NCI-H1048 (cell line): ENCODE measurements at regions not wholly inside any gene's neighbourhood (a gene's known extent, or its start where the extent isn't known, plus 50 kb on each side); places are given as distances from the start of the nearest gene placed in this dataset.
"Not testable (repeated sequence)": the region's sequence is repeated elsewhere in the genome, so short reads cannot be mapped to it uniquely, and the experiment has no call there.

ENCODE experiments used
- DNase-seq: peaks from one replicate; lab custom pipeline; 2025; lab: John Stamatoyannopoulos, UW

- DNase-seq: no peak
Measured at GRCh38 chr7:108813251-108814014, 243.8 kb downstream of the DNAJB9 start.

GRCh38 chr7:108815815-108816214 is 246.1 kb downstream of the DNAJB9 start:
- no peak for DNase-seq

GRCh38 chr7:108818742-108819141 is 249.1 kb downstream of the DNAJB9 start:
- no peak for DNase-seq

GRCh38 chr7:108824840-108825580 is 255.3 kb downstream of the DNAJB9 start:
- no peak for DNase-seq

- no peak for DNase-seq
Measured at GRCh38 chr7:108825581-108825909, 255.9 kb downstream of the DNAJB9 start.

GRCh38 chr7:108836256-108836655 is 266.6 kb downstream of the DNAJB9 start:
- no peak for DNase-seq

GRCh38 chr7:108838198-108838597 is 268.5 kb downstream of the DNAJB9 start:
- DNase-seq: no peak

- no peak for DNase-seq
Measured at GRCh38 chr7:108839076-108839475, 269.4 kb downstream of the DNAJB9 start.

GRCh38 chr7:108845951-108846350 is 276.3 kb downstream of the DNAJB9 start:
- DNase-seq: no peak

- no peak for DNase-seq
Measured at GRCh38 chr7:108846471-108846870, 276.8 kb downstream of the DNAJB9 start.

- no peak for DNase-seq
Measured at GRCh38 chr7:108848486-108848885, 278.8 kb downstream of the DNAJB9 start.

GRCh38 chr7:108860615-108861014 is 290.9 kb downstream of the DNAJB9 start:
- no peak for DNase-seq

GRCh38 chr7:108861071-108861470 is 291.4 kb downstream of the DNAJB9 start:
- no peak for DNase-seq

- DNase-seq: no peak
Measured at GRCh38 chr7:108863227-108863848, 293.7 kb downstream of the DNAJB9 start.

- DNase-seq: no peak
Measured at GRCh38 chr7:108869070-108869469, 299.4 kb downstream of the DNAJB9 start.

- no peak for DNase-seq
Measured at GRCh38 chr7:108875139-108875538, 305.5 kb downstream of the DNAJB9 start.

- DNase-seq: no peak
Measured at GRCh38 chr7:108890862-108891261, 321.2 kb downstream of the DNAJB9 start.

- no peak for DNase-seq
Measured at GRCh38 chr7:108908456-108908855, 338.8 kb downstream of the DNAJB9 start.

- no peak for DNase-seq
Measured at GRCh38 chr7:108911016-108911415, 341.3 kb downstream of the DNAJB9 start.

- no peak for DNase-seq
Measured at GRCh38 chr7:108920490-108920889, 350.8 kb downstream of the DNAJB9 start.

GRCh38 chr7:108943048-108943447 is 373.4 kb downstream of the DNAJB9 start:
- DNase-seq: not testable (repeated sequence)

GRCh38 chr7:108947526-108947925 is 377.9 kb downstream of the DNAJB9 start:
- no peak for DNase-seq

- no peak for DNase-seq
Measured at GRCh38 chr7:108972004-108972403, 402.3 kb downstream of the DNAJB9 start.
